IMR-90 (cell line): ENCODE measurements at regions not wholly inside any gene's neighbourhood (a gene's known extent, or its start where the extent isn't known, plus 50 kb on each side); places are given as distances from the start of the nearest gene placed in this dataset.

ENCODE experiments used
- CEBPB ChIP-seq: IDR thresholded peaks from 2 replicates; pipeline ENCODE4 v1.6.1; 2012; ENCODE audit warnings: low read depth, low read length, improper control_type of control experiment
- RAD21 ChIP-seq: IDR thresholded peaks from 2 replicates; pipeline ENCODE4 v1.6.1; 2012; ENCODE audit warnings: low read length, improper control_type of control experiment
- TF ChIP-seq, protein P1 (sequence below): conservative IDR thresholded peaks from 2 replicates; pipeline ENCODE4 v1.5.1; 2012; ENCODE audit warnings: mild to moderate bottlenecking, low read depth, low read length, improper control_type of control experiment

DNA sequence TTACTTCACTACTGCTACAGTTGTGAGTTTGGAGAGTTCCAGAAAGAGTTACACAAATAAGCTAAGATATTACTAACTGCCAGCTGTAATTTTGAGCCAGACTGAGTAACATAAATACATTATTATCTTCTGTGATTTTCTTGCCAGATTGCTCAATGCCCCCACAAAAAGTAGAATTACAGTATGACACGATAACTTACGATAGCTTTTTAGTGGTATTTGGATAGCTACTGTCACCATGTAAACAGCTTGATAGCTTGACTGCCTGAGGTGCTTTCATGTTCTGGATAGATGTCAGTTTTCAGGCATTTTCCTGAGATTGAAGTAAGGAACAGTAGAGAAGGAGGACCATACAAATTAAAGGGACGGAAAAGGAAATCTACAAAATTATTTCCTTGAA lies 533.3 kb downstream of the SOCS6 start:
- TF ChIP-seq RAD21, result no peak
- TF ChIP-seq, protein P1, sequence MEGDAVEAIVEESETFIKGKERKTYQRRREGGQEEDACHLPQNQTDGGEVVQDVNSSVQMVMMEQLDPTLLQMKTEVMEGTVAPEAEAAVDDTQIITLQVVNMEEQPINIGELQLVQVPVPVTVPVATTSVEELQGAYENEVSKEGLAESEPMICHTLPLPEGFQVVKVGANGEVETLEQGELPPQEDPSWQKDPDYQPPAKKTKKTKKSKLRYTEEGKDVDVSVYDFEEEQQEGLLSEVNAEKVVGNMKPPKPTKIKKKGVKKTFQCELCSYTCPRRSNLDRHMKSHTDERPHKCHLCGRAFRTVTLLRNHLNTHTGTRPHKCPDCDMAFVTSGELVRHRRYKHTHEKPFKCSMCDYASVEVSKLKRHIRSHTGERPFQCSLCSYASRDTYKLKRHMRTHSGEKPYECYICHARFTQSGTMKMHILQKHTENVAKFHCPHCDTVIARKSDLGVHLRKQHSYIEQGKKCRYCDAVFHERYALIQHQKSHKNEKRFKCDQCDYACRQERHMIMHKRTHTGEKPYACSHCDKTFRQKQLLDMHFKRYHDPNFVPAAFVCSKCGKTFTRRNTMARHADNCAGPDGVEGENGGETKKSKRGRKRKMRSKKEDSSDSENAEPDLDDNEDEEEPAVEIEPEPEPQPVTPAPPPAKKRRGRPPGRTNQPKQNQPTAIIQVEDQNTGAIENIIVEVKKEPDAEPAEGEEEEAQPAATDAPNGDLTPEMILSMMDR, result no peak
- TF ChIP-seq CEBPB, result no peak
